ENCODE measurements at regions not wholly inside any gene's neighbourhood (a gene's known extent, or its start where the extent isn't known, plus 50 kb on each side); places are given as distances from the start of the nearest gene placed in this dataset.

GRCh38 chr11:11038782-11039181 lies 180.9 kb upstream of the ZBED5 start:
- TF ChIP-seq, protein P1, sequence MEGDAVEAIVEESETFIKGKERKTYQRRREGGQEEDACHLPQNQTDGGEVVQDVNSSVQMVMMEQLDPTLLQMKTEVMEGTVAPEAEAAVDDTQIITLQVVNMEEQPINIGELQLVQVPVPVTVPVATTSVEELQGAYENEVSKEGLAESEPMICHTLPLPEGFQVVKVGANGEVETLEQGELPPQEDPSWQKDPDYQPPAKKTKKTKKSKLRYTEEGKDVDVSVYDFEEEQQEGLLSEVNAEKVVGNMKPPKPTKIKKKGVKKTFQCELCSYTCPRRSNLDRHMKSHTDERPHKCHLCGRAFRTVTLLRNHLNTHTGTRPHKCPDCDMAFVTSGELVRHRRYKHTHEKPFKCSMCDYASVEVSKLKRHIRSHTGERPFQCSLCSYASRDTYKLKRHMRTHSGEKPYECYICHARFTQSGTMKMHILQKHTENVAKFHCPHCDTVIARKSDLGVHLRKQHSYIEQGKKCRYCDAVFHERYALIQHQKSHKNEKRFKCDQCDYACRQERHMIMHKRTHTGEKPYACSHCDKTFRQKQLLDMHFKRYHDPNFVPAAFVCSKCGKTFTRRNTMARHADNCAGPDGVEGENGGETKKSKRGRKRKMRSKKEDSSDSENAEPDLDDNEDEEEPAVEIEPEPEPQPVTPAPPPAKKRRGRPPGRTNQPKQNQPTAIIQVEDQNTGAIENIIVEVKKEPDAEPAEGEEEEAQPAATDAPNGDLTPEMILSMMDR (IDR thresholded peaks at IDR 0.05; ENCODE audit: borderline replicate concordance, extremely low read depth, low read length, poor library complexity, severe bottlenecking), result no peak
- no peak for TF ChIP-seq EZH2 (IDR thresholded peaks at IDR 0.05; ENCODE audit: borderline replicate concordance, low read depth, low read length, severe bottlenecking)

Data from DND-41 (cell line).